Karpas-422 (cell line): ENCODE measurements at regions not wholly inside any gene's neighbourhood (a gene's known extent, or its start where the extent isn't known, plus 50 kb on each side); places are given as distances from the start of the nearest gene placed in this dataset.

Experiments used
- DNase-seq: peaks from one replicate; pipeline ENCODE4 v3.0.0-alpha.2; 2015
- H2AFZ ChIP-seq: fragments of 200-600 bp; sonication (generic); 2 replicates; pipeline ENCODE4 v1.6.1; 2014; ENCODE audit warnings: antibody characterized with exemption, low read length, mixed read lengths
- H3K27ac ChIP-seq: fragments of 200-600 bp; sonication (generic); 2 replicates; pipeline ENCODE4 v1.5.1; 2014; ENCODE audit warnings: mild to moderate bottlenecking, low read length, moderate library complexity
- H3K27me3 ChIP-seq: fragments of 200-600 bp; sonication (generic); 2 replicates; pipeline ENCODE4 v1.6.1; 2014; ENCODE audit warnings: low read length, mixed read lengths
- H3K36me3 ChIP-seq: fragments of 200-600 bp; sonication (generic); 2 replicates; pipeline ENCODE4 v1.6.1; 2014; ENCODE audit warnings: low read length, mixed read lengths; ENCODE audit not compliant: insufficient read depth
- H3K4me1 ChIP-seq: fragments of 200-600 bp; sonication (generic); 2 replicates; pipeline ENCODE4 v1.6.1; 2014; ENCODE audit warnings: mild to moderate bottlenecking, low read length, mixed read lengths
- H3K4me2 ChIP-seq: fragments of 200-600 bp; sonication (generic); 2 replicates; pipeline ENCODE4 v1.6.1; 2014; ENCODE audit warnings: low read length, low read depth, mild to moderate bottlenecking; ENCODE audit not compliant: poor library complexity, severe bottlenecking
- H3K4me3 ChIP-seq: fragments of 200-600 bp; sonication (generic); 2 replicates; pipeline ENCODE4 v1.5.1; 2014; ENCODE audit warnings: mild to moderate bottlenecking, antibody characterized with exemption, low read length, mixed read lengths
- H3K79me2 ChIP-seq: fragments of 200-600 bp; sonication (generic); 2 replicates; pipeline ENCODE4 v1.6.1; 2014; ENCODE audit warnings: mild to moderate bottlenecking, low read length, mixed read lengths
- H3K9ac ChIP-seq: fragments of 200-600 bp; sonication (generic); 2 replicates; pipeline ENCODE4 v1.6.0; 2014; ENCODE audit warnings: low read length
- H3K9me2 ChIP-seq: fragments of 200-600 bp; sonication (generic), shearing (Covaris generic); replicated peaks from 2 replicates; pipeline ENCODE4 v1.6.0; 2014; ENCODE audit warnings: mild to moderate bottlenecking, low read length, moderate library complexity; ENCODE audit not compliant: insufficient read depth
- H3K9me3 ChIP-seq: fragments of 300-700, 200-600 bp; sonication (generic); 2 replicates; pipeline ENCODE4 v1.6.1; 2014; ENCODE audit warnings: low read length, mixed read lengths
- H4K20me1 ChIP-seq: fragments of 200-600 bp; sonication (generic); 2 replicates; pipeline ENCODE4 v1.6.1; 2014; ENCODE audit warnings: mild to moderate bottlenecking, antibody characterized with exemption, low read length, low read depth; ENCODE audit not compliant: insufficient read depth

GRCh38 chr17:52823155-52823554, 664.6 kb upstream of the CA10 start:
- no peaks in the 10 kb centered on the region for H3K27me3 ChIP-seq
- no peaks in the 10 kb centered on the region for H4K20me1 ChIP-seq
- no peaks in the 10 kb centered on the region for H3K36me3 ChIP-seq
- no peak overlapping the region for H3K9ac ChIP-seq
- peaks cover 3% of the 10 kb centered on the region; the same call in 1 of the 2 replicates for H3K9me3 ChIP-seq
- H3K4me3 ChIP-seq: no peak overlapping the region
- DNase-seq: no peak
- H2AFZ ChIP-seq: no peak overlapping the region
- no peak overlapping the region for H3K27ac ChIP-seq
- H3K9me2 ChIP-seq: no peaks in the 10 kb centered on the region
- no peaks in the 10 kb centered on the region for H3K79me2 ChIP-seq
- no peaks in the 10 kb centered on the region for H3K4me1 ChIP-seq
- no peak overlapping the region for H3K4me2 ChIP-seq

GRCh38 chr17:52790359-52790955, 631.9 kb upstream of the CA10 start:
- no peak for DNase-seq
- no peak overlapping the region for H3K27ac ChIP-seq
- no peak overlapping the region for H3K4me3 ChIP-seq
- peaks cover 4% of the 10 kb centered on the region; the same call in 1 of the 2 replicates for H3K9me3 ChIP-seq
- no peaks in the 10 kb centered on the region; the same call in 1 of the 2 replicates for H3K9me2 ChIP-seq
- no peaks in the 10 kb centered on the region for H3K27me3 ChIP-seq
- no peaks in the 10 kb centered on the region for H3K36me3 ChIP-seq
- H4K20me1 ChIP-seq: no peaks in the 10 kb centered on the region
- no peak overlapping the region for H3K4me2 ChIP-seq
- H3K79me2 ChIP-seq: no peaks in the 10 kb centered on the region
- H2AFZ ChIP-seq: no peak overlapping the region
- H3K9ac ChIP-seq: no peak overlapping the region
- no peaks in the 10 kb centered on the region for H3K4me1 ChIP-seq

GRCh38 chr17:52789829-52790228, 631.3 kb upstream of the CA10 start:
- Histone ChIP-seq H3K27me3 (no peaks in the 10 kb centered on the region), H3K9ac (no peak overlapping the region), H3K9me3 (peaks cover 4% of the 10 kb centered on the region; the same call in 1 of the 2 replicates), H3K4me2 (no peak overlapping the region), H3K4me3 (no peak overlapping the region), H2AFZ (no peak overlapping the region), H4K20me1 (no peaks in the 10 kb centered on the region), H3K27ac (no peak overlapping the region), H3K4me1 (no peaks in the 10 kb centered on the region), H3K79me2 (no peaks in the 10 kb centered on the region), H3K9me2 (no peaks in the 10 kb centered on the region; the same call in 1 of the 2 replicates), H3K36me3 (no peaks in the 10 kb centered on the region)
- no peak for DNase-seq

- Histone ChIP-seq H3K9me2 (no peaks in the 10 kb centered on the region), H3K79me2 (no peaks in the 10 kb centered on the region), H3K4me3 (no peak overlapping the region), H3K9ac (no peak overlapping the region), H3K36me3 (no peaks in the 10 kb centered on the region), H4K20me1 (no peaks in the 10 kb centered on the region), H3K27ac (no peak overlapping the region), H3K4me2 (no peak overlapping the region), H3K9me3 (peaks cover 15% of the 10 kb centered on the region), H2AFZ (no peak overlapping the region), H3K4me1 (no peaks in the 10 kb centered on the region), H3K27me3 (no peaks in the 10 kb centered on the region)
- DNase-seq: no peak
Observed at GRCh38 chr17:52776234-52776633, 617.7 kb upstream of the CA10 start.

- no peak for DNase-seq
Observed at GRCh38 chr17:52762794-52763167, 604.3 kb upstream of the CA10 start.

GRCh38 chr17:52762147-52762793, 603.8 kb upstream of the CA10 start:
- no peak overlapping the region for H3K27ac ChIP-seq
- no peak overlapping the region for H3K9ac ChIP-seq
- no peaks in the 10 kb centered on the region for H3K9me2 ChIP-seq
- H3K9me3 ChIP-seq: peaks cover 27% of the 10 kb centered on the region
- no peak overlapping the region for H2AFZ ChIP-seq
- no peak overlapping the region for H3K4me3 ChIP-seq
- H3K79me2 ChIP-seq: no peaks in the 10 kb centered on the region
- H3K36me3 ChIP-seq: no peaks in the 10 kb centered on the region
- H4K20me1 ChIP-seq: no peaks in the 10 kb centered on the region
- no peaks in the 10 kb centered on the region for H3K27me3 ChIP-seq
- DNase-seq: no peak
- no peaks in the 10 kb centered on the region for H3K4me1 ChIP-seq
- no peak overlapping the region for H3K4me2 ChIP-seq

More at GRCh38 chr17:52762794-52763167, 604.3 kb upstream of the CA10 start:
- Histone ChIP-seq H3K79me2 (no peaks in the 10 kb centered on the region), H3K9me3 (peaks cover 27% of the 10 kb centered on the region), H3K9me2 (no peaks in the 10 kb centered on the region), H3K9ac (no peak overlapping the region), H3K36me3 (no peaks in the 10 kb centered on the region), H2AFZ (no peak overlapping the region), H3K27ac (no peak overlapping the region), H4K20me1 (no peaks in the 10 kb centered on the region), H3K27me3 (no peaks in the 10 kb centered on the region), H3K4me3 (no peak overlapping the region), H3K4me2 (no peak overlapping the region), H3K4me1 (no peaks in the 10 kb centered on the region)

GRCh38 chr17:52759864-52760263, 601.4 kb upstream of the CA10 start:
- no peak for DNase-seq
- H3K9ac ChIP-seq: no peak overlapping the region
- H3K27me3 ChIP-seq: no peaks in the 10 kb centered on the region
- H3K9me3 ChIP-seq: peaks cover 35% of the 10 kb centered on the region
- no peak overlapping the region for H3K27ac ChIP-seq
- no peaks in the 10 kb centered on the region for H3K36me3 ChIP-seq
- H3K4me1 ChIP-seq: no peaks in the 10 kb centered on the region
- no peaks in the 10 kb centered on the region for H3K79me2 ChIP-seq
- H3K4me2 ChIP-seq: no peak overlapping the region
- no peaks in the 10 kb centered on the region for H4K20me1 ChIP-seq
- H2AFZ ChIP-seq: no peak overlapping the region
- no peaks in the 10 kb centered on the region for H3K9me2 ChIP-seq
- no peak overlapping the region for H3K4me3 ChIP-seq

GRCh38 chr17:52758481-52758880, 600.0 kb upstream of the CA10 start:
- Histone ChIP-seq H3K27ac (no peak overlapping the region), H4K20me1 (no peaks in the 10 kb centered on the region), H3K27me3 (no peaks in the 10 kb centered on the region), H2AFZ (no peak overlapping the region), H3K4me2 (no peak overlapping the region), H3K9me2 (no peaks in the 10 kb centered on the region), H3K4me3 (no peak overlapping the region), H3K36me3 (no peaks in the 10 kb centered on the region), H3K4me1 (no peaks in the 10 kb centered on the region), H3K9me3 (peaks cover 36% of the 10 kb centered on the region), H3K9ac (no peak overlapping the region), H3K79me2 (no peaks in the 10 kb centered on the region)
- no peak for DNase-seq
